Stimulated activated CD4-positive, alpha-beta T cell treated with anti-CD3 and anti-CD28 coated beads, TNF-alpha, amount 100 ng/mL, for 48 hours (primary cell): ENCODE measurements at regions not wholly inside any gene's neighbourhood (a gene's known extent, or its start where the extent isn't known, plus 50 kb on each side); places are given as distances from the start of the nearest gene placed in this dataset.

Source experiments
- DNase-seq, 3 donors: peaks; one replicate each; pipeline ENCODE4 v3.0.0-alpha.2; 2020; ENCODE audit warnings: low read depth in 3 of 3

GRCh38 chr1:50295566-50295965, 127.7 kb downstream of the DMRTA2 start:
- no peak for DNase-seq

DNA sequence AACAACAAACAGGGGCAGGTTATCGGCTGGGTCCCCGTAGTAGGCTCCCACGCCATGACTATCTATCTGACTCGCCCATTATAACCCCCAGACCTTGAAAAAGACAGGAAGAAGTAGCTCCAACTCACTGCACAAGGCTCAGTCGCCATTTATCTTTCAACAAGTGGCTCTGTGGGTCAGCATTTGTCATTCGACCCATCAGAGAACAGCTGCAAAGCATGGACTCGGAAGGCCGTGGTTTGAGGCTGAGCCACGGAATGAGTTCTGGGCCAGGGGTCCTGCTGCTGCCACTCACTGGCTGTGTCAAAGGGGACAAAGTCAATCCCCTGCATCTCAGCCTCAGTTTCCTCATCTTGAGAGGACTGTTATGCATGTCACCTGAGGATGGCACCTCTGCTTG, 131.0 kb downstream of the DMRTA2 start:
- no peak for DNase-seq

DNA sequence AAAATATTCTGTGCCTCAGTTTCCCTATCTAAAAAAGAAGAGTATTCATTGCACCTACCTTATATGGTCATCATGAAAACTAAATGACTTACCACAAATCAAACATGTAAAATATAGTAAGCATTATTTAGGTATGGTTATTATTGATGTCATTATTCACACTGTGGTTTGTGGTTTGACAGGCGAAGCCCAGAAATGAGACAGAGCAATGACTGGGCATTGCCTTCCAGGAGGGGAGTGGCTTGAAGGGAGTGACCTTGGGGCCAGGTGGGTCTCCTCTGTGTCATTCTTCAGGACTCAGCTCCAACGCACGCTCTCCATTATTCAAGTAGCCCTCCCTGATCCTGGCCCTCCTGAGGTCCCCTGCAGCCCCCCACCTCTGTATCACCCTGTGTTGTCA, 133.7 kb downstream of the DMRTA2 start:
- no peak for DNase-seq

GRCh38 chr1:50285994-50286393, 137.2 kb downstream of the DMRTA2 start:
- DNase-seq = no peak

DNA sequence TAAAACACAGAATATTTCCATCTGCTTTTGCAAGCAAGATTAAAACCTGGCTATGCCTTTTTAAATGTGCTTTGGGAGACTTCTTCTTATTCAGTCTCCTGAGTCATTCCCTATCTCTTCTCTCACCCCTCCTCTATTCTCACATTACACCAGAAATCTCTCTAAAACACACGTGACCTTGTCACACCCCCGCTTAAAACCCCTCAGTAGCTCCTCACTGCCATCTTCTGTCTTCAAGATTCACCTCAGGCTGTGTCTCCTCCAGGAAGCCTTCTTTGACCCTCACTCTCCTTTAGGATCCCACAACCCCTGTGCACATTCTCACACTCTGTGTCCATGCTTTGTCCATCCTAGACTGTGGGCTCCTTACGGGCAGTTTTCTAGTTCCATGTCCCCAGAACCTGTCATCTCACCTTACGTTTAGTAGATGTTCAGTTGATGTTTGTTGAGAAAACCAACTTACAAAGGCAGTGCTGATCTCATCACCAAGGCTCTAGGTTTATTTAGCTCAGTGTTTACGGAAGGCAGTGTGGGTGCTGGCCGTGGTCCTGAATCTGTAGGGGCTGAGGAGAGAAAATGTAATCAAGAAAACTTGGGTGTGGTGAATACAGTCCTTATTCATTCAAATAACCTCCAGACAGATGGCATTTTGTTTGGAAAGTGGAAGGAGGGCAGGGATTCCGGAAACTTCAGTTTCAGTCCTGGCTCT, 143.5 kb downstream of the DMRTA2 start:
- DNase-seq = no peak

DNA sequence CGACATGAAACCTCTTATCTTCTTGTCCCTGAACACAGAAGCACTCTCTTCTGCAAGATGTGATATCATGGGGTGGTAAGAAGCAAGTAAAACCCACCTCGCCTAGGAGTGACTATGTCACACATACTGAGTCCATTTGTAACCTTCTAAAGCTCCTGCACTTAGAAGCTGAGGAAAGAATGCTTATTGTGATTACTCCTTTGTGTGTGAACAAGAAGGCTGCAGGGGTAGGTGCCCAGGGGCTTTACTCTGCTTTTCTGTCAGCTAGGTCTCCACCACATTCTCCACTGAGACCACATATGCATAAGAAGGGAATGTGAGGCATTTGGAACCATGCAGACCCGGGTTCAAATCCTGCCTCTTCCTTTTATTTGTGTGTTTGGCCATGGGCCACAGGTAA, 144.3 kb downstream of the DMRTA2 start:
- no peak for DNase-seq

- DNase-seq = no peak
These were observed 144.8 kb downstream of the DMRTA2 start for GRCh38 chr1:50278410-50278809.

- no peak for DNase-seq
These were observed 147.7 kb downstream of the DMRTA2 start for GRCh38 chr1:50275566-50275965.

- DNase-seq = no peak
These were observed 150.3 kb downstream of the DMRTA2 start for GRCh38 chr1:50272912-50273311.

GRCh38 chr1:50271968-50272578, 151.2 kb downstream of the DMRTA2 start:
- DNase-seq = no peak

GRCh38 chr1:50271337-50271736, 151.9 kb downstream of the DMRTA2 start:
- no peak for DNase-seq

GRCh38 chr1:50270926-50271325, 152.3 kb downstream of the DMRTA2 start:
- DNase-seq = no peak

DNA sequence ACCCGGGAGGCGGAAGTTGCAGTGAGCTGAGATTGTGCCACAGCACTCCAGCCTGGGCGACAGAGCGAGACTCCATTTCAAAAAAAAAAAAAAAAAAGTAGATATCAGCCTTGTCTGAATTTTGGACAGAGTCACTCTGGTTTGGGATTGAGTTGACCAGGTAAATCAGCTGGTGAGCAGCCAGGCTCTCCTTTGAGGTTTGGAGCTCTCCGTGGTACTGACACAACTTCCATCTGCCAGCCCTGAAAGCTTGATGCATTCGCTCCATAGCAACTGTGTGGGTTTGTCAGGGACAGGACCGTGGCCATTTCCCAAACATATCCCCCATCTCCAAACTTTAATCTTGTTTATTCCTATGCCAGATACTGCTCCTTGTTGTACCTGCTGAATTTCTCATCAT, 155.2 kb downstream of the DMRTA2 start:
- no peak for DNase-seq

DNA sequence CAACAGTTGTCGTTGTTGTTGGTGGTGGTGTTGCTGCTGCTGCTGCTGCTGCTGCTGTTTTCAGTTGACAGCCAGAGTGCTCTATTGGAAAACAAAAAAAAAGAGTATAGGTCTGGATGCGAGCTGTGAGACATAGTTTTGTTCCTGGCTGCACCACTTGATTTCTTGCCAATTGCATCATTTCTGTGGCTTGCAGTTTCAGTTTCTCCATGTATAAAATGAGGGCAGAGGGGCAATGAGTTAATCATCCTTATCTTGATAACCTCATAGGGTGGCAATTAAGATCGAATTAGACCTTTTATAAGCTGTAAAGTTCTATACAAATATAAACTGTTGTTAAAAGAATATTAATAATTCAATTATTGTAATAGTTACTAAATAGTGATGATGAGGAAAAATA, 156.7 kb downstream of the DMRTA2 start:
- no peak for DNase-seq

GRCh38 chr1:50265790-50266314, 157.1 kb downstream of the ELAVL4 start:
- DNase-seq = no peak

DNA sequence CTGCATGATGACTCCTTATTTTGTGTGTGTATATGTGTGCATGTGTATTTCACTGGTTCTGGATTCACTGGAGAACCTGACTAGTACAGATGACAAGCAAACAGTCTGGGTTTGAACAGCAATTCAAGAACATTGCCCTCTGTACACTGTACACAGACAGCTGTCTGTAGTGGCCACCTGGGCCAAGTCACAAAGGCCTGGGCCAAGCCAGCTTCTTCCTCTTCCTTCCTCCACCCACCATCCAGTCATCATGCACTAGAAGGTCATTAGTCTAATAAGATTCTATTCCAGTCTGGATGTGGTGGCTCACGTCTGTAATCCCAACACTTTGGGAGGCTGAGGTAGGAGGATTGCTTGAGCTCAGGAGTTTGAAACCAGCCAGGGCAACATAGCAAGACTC, 155.9 kb downstream of the ELAVL4 start:
- no peak for DNase-seq

DNA sequence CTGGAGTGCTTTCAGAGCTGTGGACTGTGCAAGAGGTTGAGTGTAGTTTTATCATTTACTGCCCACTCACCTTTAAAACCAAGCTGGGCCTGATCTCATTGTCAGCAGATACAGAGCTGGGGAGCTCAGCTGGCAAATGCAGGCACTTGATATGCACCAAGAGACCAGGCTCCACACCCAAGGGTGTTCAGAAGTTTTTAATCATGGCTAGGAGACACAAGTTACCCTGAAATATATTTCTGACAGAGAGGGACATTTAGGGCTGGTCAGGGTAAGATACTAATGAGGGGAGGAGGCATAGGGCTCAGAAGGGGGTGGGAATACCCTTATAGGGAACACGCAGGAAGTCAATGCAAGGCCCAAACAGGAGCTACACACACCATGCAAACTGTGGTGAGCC, 153.7 kb downstream of the ELAVL4 start:
- DNase-seq = no peak

DNA sequence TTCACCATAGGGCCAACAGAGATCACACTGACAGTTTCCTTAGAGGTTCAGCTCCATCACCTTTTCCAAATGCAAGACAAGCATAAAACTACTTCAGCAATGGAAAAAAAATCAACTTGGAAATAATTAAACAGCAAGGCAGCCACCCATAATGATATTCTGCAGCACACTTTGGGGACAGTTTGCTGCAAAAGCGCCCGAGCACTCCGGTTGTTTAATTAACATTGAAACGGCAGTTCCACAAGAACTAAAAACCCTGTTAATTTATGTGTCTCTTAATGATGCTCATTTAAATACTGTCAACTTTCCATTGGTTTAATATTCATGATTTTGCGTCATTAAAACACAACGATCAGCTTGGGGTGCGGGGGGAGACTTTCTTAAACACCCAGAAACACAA, 153.2 kb downstream of the ELAVL4 start:
- DNase-seq = no peak

- DNase-seq = no peak
These were observed 149.4 kb downstream of the ELAVL4 start for GRCh38 chr1:50257940-50258685.

DNA sequence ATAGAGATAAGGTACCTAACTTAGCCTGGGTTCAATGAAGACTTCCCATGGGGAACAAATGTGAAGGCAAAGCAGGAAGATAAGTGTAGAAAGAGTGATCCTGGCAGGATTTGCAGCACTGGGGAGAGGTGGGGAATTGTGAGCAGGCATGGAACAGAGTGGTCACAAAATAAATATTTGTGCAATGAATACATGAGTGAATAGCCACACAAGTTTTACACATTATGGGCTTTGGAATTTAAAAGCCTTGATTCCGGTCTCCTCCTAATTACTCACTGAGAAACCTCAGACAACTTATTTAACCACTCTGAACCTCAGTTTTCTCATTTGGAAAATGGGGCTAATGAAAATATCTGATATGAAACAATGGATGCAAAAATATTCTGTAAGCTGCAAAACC, 148.3 kb downstream of the ELAVL4 start:
- no peak for DNase-seq
